ENCODE measurements at regions not wholly inside any gene's neighbourhood (a gene's known extent, or its start where the extent isn't known, plus 50 kb on each side); places are given as distances from the start of the nearest gene placed in this dataset.

DNA sequence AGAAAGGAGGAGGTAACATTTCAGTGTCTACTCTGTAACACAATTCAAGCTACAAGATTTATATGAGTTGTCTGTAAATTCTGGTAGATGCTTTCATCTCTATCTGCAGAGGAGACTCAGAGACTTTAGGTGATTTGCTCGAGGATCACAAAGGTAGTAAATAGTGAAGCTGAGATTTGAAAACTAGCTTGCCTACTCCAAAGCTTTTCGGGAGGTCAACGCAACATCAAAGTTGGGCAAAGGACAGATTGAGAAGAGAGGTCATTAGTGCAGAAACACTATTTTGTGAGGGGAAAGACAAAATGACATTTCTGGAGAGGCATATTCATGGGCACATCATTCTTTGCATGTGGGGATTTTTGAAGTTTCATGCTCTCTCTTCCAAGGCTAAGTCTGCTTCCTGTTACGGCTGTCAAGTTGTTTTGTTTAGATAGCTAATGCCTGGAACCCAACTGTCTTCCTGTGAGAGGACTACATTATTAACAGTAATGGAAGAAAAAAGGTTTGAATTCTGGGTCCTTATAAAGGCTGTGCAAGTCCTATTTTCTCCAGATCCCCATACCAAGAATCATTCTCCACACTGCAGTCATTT lies 413.5 kb upstream of the ZNF462 start:
- TF ChIP-seq MAX (IDR thresholded peaks at IDR 0.05): no peak
- no peak for TF ChIP-seq CTCF (IDR thresholded peaks at IDR 0.05; ENCODE audit: low read depth, low read length, missing input control)
- TF ChIP-seq RAD21 (IDR thresholded peaks at IDR 0.05): no peak
- TF ChIP-seq EGR1 (IDR thresholded peaks at IDR 0.05; ENCODE audit: low read depth in 2 of 2): no peak

Measured in liver (tissue), 3 donors.